Heart left ventricle (tissue), 16 donors: ENCODE measurements at regions not wholly inside any gene's neighbourhood (a gene's known extent, or its start where the extent isn't known, plus 50 kb on each side); places are given as distances from the start of the nearest gene placed in this dataset.

ENCODE experiments used
- ATAC-seq, 4 donors: fragments of 200-7000 bp; cut with Tn5 transposase; one replicate each; pipeline ENCODE4 v1.9.1; 2020 to 2022; ENCODE audit warnings: moderate library complexity in 4 of 4, mild to moderate bottlenecking in 3 of 4, moderate number of reproducible peaks in 1 of 4
- DNase-seq, 5 donors: peaks; one replicate each; pipeline ENCODE4 v3.0.0-alpha.2; 2020
- H3K27ac ChIP-seq, 12 donors: fragments of 200-600 bp; sonication (generic) in 4 of 12; one replicate each; pipeline versions ENCODE4 v1.5.0 to v1.8.0; 2016 to 2022; ENCODE audit warnings: mild to moderate bottlenecking in 2 of 12
- H3K27me3 ChIP-seq, 9 donors: fragments of 200-600 bp; sonication (generic) in 2 of 9; one replicate each; pipeline versions ENCODE4 v1.5.1 to v1.8.0; 2016 to 2022; ENCODE audit warnings: mild to moderate bottlenecking in 3 of 9
- H3K36me3 ChIP-seq, 9 donors: fragments of 200-600 bp; sonication (generic) in 2 of 9; one replicate each; pipeline versions ENCODE4 v1.5.0 to v1.8.0; 2018 to 2022; ENCODE audit warnings: mild to moderate bottlenecking in 2 of 9
- H3K4me1 ChIP-seq, 12 donors: fragments of 200-600 bp; sonication (generic) in 4 of 12; one replicate each; pipeline versions ENCODE4 v1.5.0 to v1.8.0; 2016 to 2022; ENCODE audit warnings: mild to moderate bottlenecking in 3 of 12
- H3K4me3 ChIP-seq, 12 donors: fragments of 200-600 bp; sonication (generic) in 4 of 12; one replicate each; pipeline versions ENCODE4 v1.5.0 to v1.8.0; 2017 to 2022; ENCODE audit warnings: mild to moderate bottlenecking in 9 of 12, moderate library complexity in 4 of 12
- H3K9me3 ChIP-seq, 12 donors: fragments of 200-600 bp; sonication (generic) in 4 of 12; one replicate each; pipeline versions ENCODE4 v1.5.0 to v1.8.0; 2016 to 2022; ENCODE audit warnings: mild to moderate bottlenecking in 1 of 12
- CTCF ChIP-seq, 12 donors: fragments of 200-600 bp; sonication (generic) in 4 of 12; IDR thresholded peaks; one replicate each; pipeline versions ENCODE4 v1.5.0 to v1.8.0; 2018 to 2022; ENCODE audit warnings: antibody characterized with exemption in 12 of 12, mild to moderate bottlenecking in 5 of 12
- POLR2A ChIP-seq, 2 donors: fragments of 450-650 bp; IDR thresholded peaks; one replicate each; pipeline ENCODE4 v1.6.1; 2017; ENCODE audit warnings: antibody characterized with exemption in 2 of 2, mild to moderate bottlenecking in 2 of 2, moderate library complexity in 2 of 2
- WGBS, 4 donors: extraction: QIAGEN DNeasy Blood & Tissue Kit in 2 of 4; methylation state at CpG; one replicate each; pipeline versions ENCODE4 v1.1.5 to v1.1.7; 2013 to 2018; 5-methylcytosine and 5-hydroxymethylcytosine counted together
- intact Hi-C, 10 donors: fragments of 100-400 bp; cut with DNase I; formaldehyde crosslinking; loops; one replicate each; pipeline versions ENCODE4 v1.11.1 to v1.14.2; 2022
- donor health status: ischemic (EF 13 %, LVEDD 7.1; RV severe dilation, severe dysfunction).
- donor health status: healthy with polysubstance abuse.
- donor health status: DM: no; HTN: yes; CAD: no.
- donor health status: DM: no; HTN: no; CAD: no.
- donor health status: ischemic (EF 25% LVEDD 6.9; RV normal size, moderate dysfunction).
- donor health status: ischemic (EF 25% LVEDD 5.7; RV mildly dilated, moderate dysfunction).
- donor health status: healthy.
- donor health status: DM: yes; HTN: yes; CAD: no.
- donor health status: ischemic (EF 35%, LVEDD 5.7; RV mildly dilated, moderate dysfunction).
- donor health status: nonischemic (EF 11% LVEDD 7.7; RV severe dilation, severe dysfunction).
- donor health status: DM: yes; HTN: yes; CAD: no.
- donor health status: PGD.
- donor health status: ischemic (EF 29% LVEDD 5.4; RV normal size, mild dysfunction).
- donor health status: nonischemic (EF 23%, LVEDD 6.1; RV moderate dilation, normal function).

GRCh38 chr10:4243651-4244050, 458.6 kb upstream of the KLF6 start:
- peak overlapping the region in 11 of 12 donors; percentile 26 to 57 (median 45) for H3K4me3 ChIP-seq
- H3K27ac ChIP-seq: peak overlapping the region; percentile 63 to 96 (median 89)
- peak in 3 of 5 donors; percentile 38 to 47 (median 41) for DNase-seq

GRCh38 chr10:4243169-4243568, 458.2 kb upstream of the KLF6 start:
- H3K9me3 ChIP-seq: peaks cover 0 to 6% (median 0%) of the 10 kb centered on the region in 12 donors
- TF ChIP-seq CTCF (IDR thresholded peaks at IDR 0.05) (no peak), POLR2A (IDR thresholded peaks at IDR 0.05) (no peak)

More at GRCh38 chr10:4243651-4244050, 458.6 kb upstream of the KLF6 start:
- 21 to 38% (median 33%) methylated on average over 1 of the region's 1 CpG for WGBS, 4 donors
- TF ChIP-seq CTCF (IDR thresholded peaks at IDR 0.05) (no peak), POLR2A (IDR thresholded peaks at IDR 0.05) (no peak)
- H3K36me3 ChIP-seq: no peaks in the 10 kb centered on the region
- peaks cover 0 to 56% (median 44%) of the 10 kb centered on the region in 12 donors for H3K4me1 ChIP-seq
- H3K9me3 ChIP-seq: peaks cover 0 to 6% (median 0%) of the 10 kb centered on the region in 12 donors
- ATAC-seq: peak; percentile 46 to 84 (median 80)
- intact Hi-C loops: loop anchor here in 8 of 10 donors (2.0 to 10.0 kb wide), 17 partner anchors 37 to 524 kb away; partner anchors contain the start of gene KLF6 (in 3 of the 8)
- no peaks in the 10 kb centered on the region for H3K27me3 ChIP-seq

GRCh38 chr10:4242561-4243035, 457.6 kb upstream of the KLF6 start:
- Histone ChIP-seq H3K36me3 (no peaks in the 10 kb centered on the region), H3K9me3 (peaks cover 0 to 6% (median 0%) of the 10 kb centered on the region in 12 donors), H3K27me3 (no peaks in the 10 kb centered on the region), H3K4me1 (peaks cover 0 to 56% (median 44%) of the 10 kb centered on the region in 12 donors), H3K27ac (peak overlapping the region; percentile 63 to 96 (median 89)), H3K4me3 (peak overlapping the region in 11 of 12 donors; percentile 26 to 57 (median 45))
- WGBS, 4 donors: 2 to 33% (median 22%) methylated on average over 2 of the region's 2 CpGs
- peak; percentile 47 to 55 (median 53) for ATAC-seq
- intact Hi-C loops: loop anchor here in 8 of 10 donors (1.0 to 10.0 kb wide), 18 partner anchors 38 to 525 kb away; partner anchors contain the start of gene KLF6 (in 3 of the 8)
- peak in 2 of 5 donors; percentile 39 to 62 for DNase-seq
- no peak for TF ChIP-seq CTCF (IDR thresholded peaks at IDR 0.05)
- TF ChIP-seq POLR2A (IDR thresholded peaks at IDR 0.05): no peak

More at GRCh38 chr10:4243169-4243568, 458.2 kb upstream of the KLF6 start:
- peak overlapping the region in 11 of 12 donors; percentile 26 to 57 (median 45) for H3K4me3 ChIP-seq
- DNase-seq (no peak), ATAC-seq (no peak)
- H3K27me3 ChIP-seq: no peaks in the 10 kb centered on the region
- H3K36me3 ChIP-seq: no peaks in the 10 kb centered on the region
- intact Hi-C loops: loop anchor here in 8 of 10 donors (2.0 to 10.0 kb wide), 17 partner anchors 38 to 524 kb away; partner anchors contain the start of gene KLF6 (in 3 of the 8)
- peaks cover 0 to 56% (median 44%) of the 10 kb centered on the region in 12 donors for H3K4me1 ChIP-seq
- 62 to 81% (median 70%) methylated on average over 6 of the region's 6 CpGs for WGBS, 4 donors
- peak overlapping the region; percentile 63 to 96 (median 89) for H3K27ac ChIP-seq

- no peaks in the 10 kb centered on the region for H3K36me3 ChIP-seq
- peaks cover 0 to 9% (median 0%) of the 10 kb centered on the region in 12 donors for H3K9me3 ChIP-seq
- H3K27ac ChIP-seq: peak overlapping the region; percentile 63 to 96 (median 89)
- DNase-seq: peak in 4 of 5 donors; percentile 72 to 78 (median 76)
- intact Hi-C loops: loop anchor here in 8 of 10 donors (1.0 to 10.0 kb wide), 18 partner anchors 39 to 525 kb away; partner anchors contain the start of gene KLF6 (in 4 of the 8)
- WGBS, 4 donors: 9 to 28% (median 13%) methylated on average over 7 of the region's 7 CpGs
- peaks cover 0 to 50% (median 41%) of the 10 kb centered on the region in 12 donors for H3K4me1 ChIP-seq
- H3K4me3 ChIP-seq: peak overlapping the region in 11 of 12 donors; percentile 26 to 57 (median 45)
- ATAC-seq: peak; percentile 87 to 91 (median 88)
- no peak for TF ChIP-seq CTCF (IDR thresholded peaks at IDR 0.05)
- no peak for TF ChIP-seq POLR2A (IDR thresholded peaks at IDR 0.05)
- H3K27me3 ChIP-seq: no peaks in the 10 kb centered on the region
Observed at GRCh38 chr10:4241724-4242345, 456.8 kb upstream of the KLF6 start.
